WTC11 (cell line): ENCODE measurements at regions not wholly inside any gene's neighbourhood (a gene's known extent, or its start where the extent isn't known, plus 50 kb on each side); places are given as distances from the start of the nearest gene placed in this dataset.

Experiments
- ATAC-seq: fragments of 200-7000 bp; cut with Tn5 transposase; 2 replicates; pipeline ENCODE4 v1.10.0; 2021; ENCODE audit warnings: mild to moderate bottlenecking, moderate library complexity
- CTCF ChIA-PET: fragments of 300-600 bp; sonication (Branson Sonifier 250); formaldehyde crosslinking; loops from one replicate; lab custom pipeline; 2021; ENCODE audit warnings: antibody characterized with exemption; lab: Charles Lee
- POLR2A ChIA-PET: fragments of 350-600 bp; sonication (Branson Sonifier 250); formaldehyde crosslinking; loops from one replicate; lab custom pipeline; 2021; ENCODE audit warnings: antibody characterized with exemption; lab: Charles Lee
- DNase-seq: peaks from one replicate; pipeline ENCODE4 v3.0.0; 2021; ENCODE audit warnings: low spot score
- H3K27ac Mint-ChIP-seq: 2 replicates; pipeline ENCODE4 v1.8.0; 2021; ENCODE audit warnings: mixed read lengths
- H3K27me3 Mint-ChIP-seq: 2 replicates; pipeline ENCODE4 v1.8.0; 2021; ENCODE audit warnings: low read depth, mild to moderate bottlenecking, moderate library complexity, mixed read lengths
- H3K36me3 Mint-ChIP-seq: 2 replicates; pipeline ENCODE4 v1.8.0; 2021; ENCODE audit warnings: mixed read lengths
- H3K4me1 Mint-ChIP-seq: 2 replicates; pipeline ENCODE4 v1.8.0; 2022; ENCODE audit warnings: mixed read lengths
- H3K4me3 Mint-ChIP-seq: 2 replicates; pipeline ENCODE4 v1.8.0; 2021; ENCODE audit warnings: mild to moderate bottlenecking, moderate library complexity, mixed read lengths
- H3K9me3 Mint-ChIP-seq: 2 replicates; pipeline ENCODE4 v1.8.0; 2021; ENCODE audit warnings: mixed read lengths
- CREM ChIP-seq: sonication (generic); formaldehyde crosslinking; IDR thresholded peaks from 2 replicates; pipeline ENCODE4 v1.8.1; 2022; ENCODE audit warnings: mild to moderate bottlenecking, missing genetic modification reagents, moderate library complexity
- FOXJ3 ChIP-seq: sonication (generic); formaldehyde crosslinking; IDR thresholded peaks from 2 replicates; pipeline ENCODE4 v1.9.0; 2021; ENCODE audit warnings: missing genetic modification reagents, mild to moderate bottlenecking, borderline replicate concordance
- HMGA2 ChIP-seq: fragments of 250-450 bp; sonication (Bioruptor Pico); IDR thresholded peaks from 2 replicates; pipeline ENCODE4 v1.4.0; 2021; ENCODE audit warnings: mild to moderate bottlenecking, moderate library complexity
- KAT7 ChIP-seq: sonication (generic); formaldehyde crosslinking; IDR thresholded peaks from 2 replicates; pipeline ENCODE4 v1.8.1; 2023; ENCODE audit warnings: missing genetic modification reagents, mild to moderate bottlenecking, borderline replicate concordance
- MYBL2 ChIP-seq: sonication (generic); formaldehyde crosslinking; IDR thresholded peaks from 2 replicates; pipeline ENCODE4 v1.8.1; 2023; ENCODE audit warnings: mild to moderate bottlenecking, moderate library complexity, missing genetic modification reagents
- NR2C2 ChIP-seq: sonication (generic); formaldehyde crosslinking; IDR thresholded peaks from 2 replicates; pipeline ENCODE4 v1.8.0; 2022; ENCODE audit warnings: mild to moderate bottlenecking, missing genetic modification reagents
- RELA ChIP-seq: sonication (generic); formaldehyde crosslinking; IDR thresholded peaks from 2 replicates; pipeline ENCODE4 v1.8.1; 2022; ENCODE audit warnings: missing genetic modification reagents, mild to moderate bottlenecking, borderline replicate concordance
- SOX15 ChIP-seq: fragments of 250-450 bp; sonication (Bioruptor Pico); IDR thresholded peaks from 2 replicates; pipeline ENCODE4 v1.9.0; 2021; ENCODE audit warnings: mild to moderate bottlenecking
- TCF7 ChIP-seq: sonication (generic); formaldehyde crosslinking; IDR thresholded peaks from 2 replicates; pipeline ENCODE4 v1.8.0; 2022; ENCODE audit warnings: mild to moderate bottlenecking, low read depth, missing genetic modification reagents, moderate library complexity
- TEAD4 ChIP-seq: sonication (generic); formaldehyde crosslinking; IDR thresholded peaks from 2 replicates; pipeline ENCODE4 v1.8.0; 2022; ENCODE audit warnings: mild to moderate bottlenecking, missing genetic modification reagents
- ZBTB21 ChIP-seq: sonication (generic); formaldehyde crosslinking; IDR thresholded peaks from 2 replicates; pipeline ENCODE4 v1.8.1; 2023; ENCODE audit warnings: mild to moderate bottlenecking, missing genetic modification reagents, borderline replicate concordance
- ZNF121 ChIP-seq: sonication (generic); formaldehyde crosslinking; IDR thresholded peaks from 2 replicates; pipeline ENCODE4 v1.8.0; 2023; ENCODE audit warnings: missing genetic modification reagents
- ZNF416 ChIP-seq: fragments of 250-450 bp; sonication (Bioruptor Pico); IDR thresholded peaks from 2 replicates; pipeline ENCODE4 v1.9.0; 2021; ENCODE audit warnings: mild to moderate bottlenecking, inconsistent platforms
- ZNF671 ChIP-seq: fragments of 250-450 bp; sonication (Bioruptor Pico); IDR thresholded peaks from 2 replicates; pipeline ENCODE4 v1.8.0; 2021; ENCODE audit warnings: mild to moderate bottlenecking
- TF ChIP-seq, protein P1 (sequence below): sonication (generic); formaldehyde crosslinking; IDR thresholded peaks from 2 replicates; pipeline ENCODE4 v1.8.1; 2022; ENCODE audit warnings: missing genetic modification reagents, borderline replicate concordance
- TF ChIP-seq, protein P2 (sequence below): fragments of 250-450 bp; sonication (Bioruptor Pico); IDR thresholded peaks from 2 replicates; pipeline ENCODE4 v1.9.0; 2021; ENCODE audit warnings: mild to moderate bottlenecking
- TF ChIP-seq, protein P3 (sequence below): sonication (generic); formaldehyde crosslinking; IDR thresholded peaks from 2 replicates; pipeline ENCODE4 v1.8.1; 2023; ENCODE audit warnings: mild to moderate bottlenecking, missing genetic modification reagents, moderate library complexity
- TF ChIP-seq, protein P4 (sequence below): fragments of 250-450 bp; sonication (Bioruptor Pico); IDR thresholded peaks from 2 replicates; pipeline ENCODE4 v2.1.2; 2022; ENCODE audit warnings: mild to moderate bottlenecking, moderate library complexity
- TF ChIP-seq, protein P5 (sequence below): fragments of 250-450 bp; sonication (Bioruptor Pico); IDR thresholded peaks from 2 replicates; pipeline ENCODE4 v1.8.0; 2021; ENCODE audit warnings: mild to moderate bottlenecking
- TF ChIP-seq, protein P6 (sequence below): sonication (generic); formaldehyde crosslinking; IDR thresholded peaks from 2 replicates; pipeline ENCODE4 v1.8.1; 2023; ENCODE audit warnings: mild to moderate bottlenecking, missing genetic modification reagents, moderate library complexity

DNA sequence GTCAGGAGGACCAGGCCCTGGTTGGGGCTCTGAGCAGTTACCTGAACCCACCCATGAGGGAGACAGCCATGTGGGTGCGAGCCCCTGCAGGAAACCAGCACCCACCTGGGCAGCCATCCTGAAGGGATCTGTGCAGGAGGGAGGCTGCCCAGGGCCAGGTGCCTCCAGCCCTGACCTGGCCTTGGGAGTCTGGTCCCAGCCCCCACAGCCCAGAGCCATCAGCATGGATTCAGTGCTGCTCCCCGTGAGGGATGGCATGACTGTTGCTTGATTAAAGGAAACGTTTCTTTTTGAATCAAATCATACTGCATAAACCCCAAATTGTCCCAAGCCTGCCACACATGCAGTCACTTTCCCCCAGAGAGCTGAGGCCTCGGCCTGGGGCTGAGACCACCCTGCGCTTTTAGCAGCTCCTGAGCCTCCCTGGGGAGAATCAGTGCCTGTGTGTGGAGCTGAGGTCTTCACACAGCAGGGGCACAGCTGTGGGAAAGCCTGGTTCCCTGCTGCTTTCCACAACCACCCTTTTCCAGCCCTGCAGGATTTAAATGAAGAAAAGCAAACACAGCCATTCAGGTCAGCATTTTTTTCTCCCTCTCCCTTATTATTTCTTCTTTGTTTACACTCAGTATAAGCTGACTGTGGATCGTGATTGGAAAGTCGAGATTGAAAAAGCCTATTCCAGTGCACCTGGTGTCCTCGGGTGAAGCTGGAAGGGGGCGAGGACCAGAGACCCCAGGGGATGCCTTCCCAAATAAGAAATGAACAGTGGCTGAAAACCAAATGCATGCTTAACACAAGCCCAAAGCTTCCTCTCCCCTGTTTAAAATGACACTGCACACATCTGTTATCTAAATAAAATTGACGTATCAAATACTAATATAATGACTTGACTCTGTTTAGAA lies 283.9 kb downstream of the SMOC2 start:
- TF ChIP-seq HMGA2 (CRISPR knock-in tag) (no peak), ZNF416 (CRISPR knock-in tag) (no peak), MYBL2 (CRISPR knock-in tag) (no peak), RELA (CRISPR knock-in tag) (no peak), CREM (CRISPR knock-in tag) (no peak), ZBTB21 (CRISPR knock-in tag) (no peak), NR2C2 (CRISPR knock-in tag) (no peak), SOX15 (no peak)
- TF ChIP-seq, protein P1, sequence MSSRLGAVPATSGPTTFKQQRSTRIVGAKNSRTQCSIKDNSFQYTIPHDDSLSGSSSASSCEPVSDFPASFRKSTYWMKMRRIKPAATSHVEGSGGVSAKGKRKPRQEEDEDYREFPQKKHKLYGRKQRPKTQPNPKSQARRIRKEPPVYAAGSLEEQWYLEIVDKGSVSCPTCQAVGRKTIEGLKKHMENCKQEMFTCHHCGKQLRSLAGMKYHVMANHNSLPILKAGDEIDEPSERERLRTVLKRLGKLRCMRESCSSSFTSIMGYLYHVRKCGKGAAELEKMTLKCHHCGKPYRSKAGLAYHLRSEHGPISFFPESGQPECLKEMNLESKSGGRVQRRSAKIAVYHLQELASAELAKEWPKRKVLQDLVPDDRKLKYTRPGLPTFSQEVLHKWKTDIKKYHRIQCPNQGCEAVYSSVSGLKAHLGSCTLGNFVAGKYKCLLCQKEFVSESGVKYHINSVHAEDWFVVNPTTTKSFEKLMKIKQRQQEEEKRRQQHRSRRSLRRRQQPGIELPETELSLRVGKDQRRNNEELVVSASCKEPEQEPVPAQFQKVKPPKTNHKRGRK (CRISPR knock-in tag), result no peak
- TF ChIP-seq, protein P2, sequence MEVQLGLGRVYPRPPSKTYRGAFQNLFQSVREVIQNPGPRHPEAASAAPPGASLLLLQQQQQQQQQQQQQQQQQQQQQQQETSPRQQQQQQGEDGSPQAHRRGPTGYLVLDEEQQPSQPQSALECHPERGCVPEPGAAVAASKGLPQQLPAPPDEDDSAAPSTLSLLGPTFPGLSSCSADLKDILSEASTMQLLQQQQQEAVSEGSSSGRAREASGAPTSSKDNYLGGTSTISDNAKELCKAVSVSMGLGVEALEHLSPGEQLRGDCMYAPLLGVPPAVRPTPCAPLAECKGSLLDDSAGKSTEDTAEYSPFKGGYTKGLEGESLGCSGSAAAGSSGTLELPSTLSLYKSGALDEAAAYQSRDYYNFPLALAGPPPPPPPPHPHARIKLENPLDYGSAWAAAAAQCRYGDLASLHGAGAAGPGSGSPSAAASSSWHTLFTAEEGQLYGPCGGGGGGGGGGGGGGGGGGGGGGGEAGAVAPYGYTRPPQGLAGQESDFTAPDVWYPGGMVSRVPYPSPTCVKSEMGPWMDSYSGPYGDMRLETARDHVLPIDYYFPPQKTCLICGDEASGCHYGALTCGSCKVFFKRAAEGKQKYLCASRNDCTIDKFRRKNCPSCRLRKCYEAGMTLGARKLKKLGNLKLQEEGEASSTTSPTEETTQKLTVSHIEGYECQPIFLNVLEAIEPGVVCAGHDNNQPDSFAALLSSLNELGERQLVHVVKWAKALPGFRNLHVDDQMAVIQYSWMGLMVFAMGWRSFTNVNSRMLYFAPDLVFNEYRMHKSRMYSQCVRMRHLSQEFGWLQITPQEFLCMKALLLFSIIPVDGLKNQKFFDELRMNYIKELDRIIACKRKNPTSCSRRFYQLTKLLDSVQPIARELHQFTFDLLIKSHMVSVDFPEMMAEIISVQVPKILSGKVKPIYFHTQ (CRISPR knock-in tag), result no peak
- TF ChIP-seq, protein P3, sequence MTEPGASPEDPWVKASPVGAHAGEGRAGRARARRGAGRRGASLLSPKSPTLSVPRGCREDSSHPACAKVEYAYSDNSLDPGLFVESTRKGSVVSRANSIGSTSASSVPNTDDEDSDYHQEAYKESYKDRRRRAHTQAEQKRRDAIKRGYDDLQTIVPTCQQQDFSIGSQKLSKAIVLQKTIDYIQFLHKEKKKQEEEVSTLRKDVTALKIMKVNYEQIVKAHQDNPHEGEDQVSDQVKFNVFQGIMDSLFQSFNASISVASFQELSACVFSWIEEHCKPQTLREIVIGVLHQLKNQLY (CRISPR knock-in tag), result no peak
- TF ChIP-seq, protein P4, sequence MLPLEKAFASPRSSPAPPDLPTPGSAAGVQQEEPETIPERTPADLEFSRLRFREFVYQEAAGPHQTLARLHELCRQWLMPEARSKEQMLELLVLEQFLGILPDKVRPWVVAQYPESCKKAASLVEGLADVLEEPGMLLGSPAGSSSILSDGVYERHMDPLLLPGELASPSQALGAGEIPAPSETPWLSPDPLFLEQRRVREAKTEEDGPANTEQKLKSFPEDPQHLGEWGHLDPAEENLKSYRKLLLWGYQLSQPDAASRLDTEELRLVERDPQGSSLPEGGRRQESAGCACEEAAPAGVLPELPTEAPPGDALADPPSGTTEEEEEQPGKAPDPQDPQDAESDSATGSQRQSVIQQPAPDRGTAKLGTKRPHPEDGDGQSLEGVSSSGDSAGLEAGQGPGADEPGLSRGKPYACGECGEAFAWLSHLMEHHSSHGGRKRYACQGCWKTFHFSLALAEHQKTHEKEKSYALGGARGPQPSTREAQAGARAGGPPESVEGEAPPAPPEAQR (CRISPR knock-in tag), result no peak
- TF ChIP-seq, all 79 proteins: peak for 0
- no peak for ATAC-seq
- no peak overlapping the region for H3K4me3 Mint-ChIP-seq
- peaks cover 48% of the 10 kb centered on the region for H3K36me3 Mint-ChIP-seq
- no peak for DNase-seq
- no peak overlapping the region for H3K27ac Mint-ChIP-seq
- peaks cover 55% of the 10 kb centered on the region for H3K9me3 Mint-ChIP-seq
- no peaks in the 10 kb centered on the region for H3K4me1 Mint-ChIP-seq
- POLR2A ChIA-PET, result no interaction called here
- H3K27me3 Mint-ChIP-seq, result peaks cover 12% of the 10 kb centered on the region
- CTCF ChIA-PET, result no interaction called here

DNA sequence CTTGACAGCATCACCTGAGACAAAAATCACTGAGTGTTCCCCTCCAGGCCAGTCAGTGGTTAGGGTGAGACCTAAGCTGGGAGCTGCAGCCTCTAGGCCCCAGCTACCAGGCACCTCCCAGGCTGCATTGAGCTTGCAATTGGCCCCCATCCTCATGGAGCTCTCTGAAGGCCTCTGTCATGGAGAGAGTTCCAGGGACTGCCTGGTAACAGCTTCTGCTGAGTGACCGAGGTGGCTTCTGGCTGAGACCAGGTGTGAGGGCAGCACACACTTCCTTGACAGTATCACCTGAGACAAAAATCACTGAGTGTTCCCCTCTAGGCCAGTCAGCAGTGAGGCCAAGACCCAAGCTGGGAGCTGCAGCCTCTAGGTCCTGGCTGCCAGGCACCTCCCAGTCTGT lies 283.0 kb downstream of the SMOC2 start:
- CTCF ChIA-PET, result interaction anchor here (1.3 kb wide), 1 partner anchor 10 kb away, joined by 3 read pairs; no protein-coding TSS in a partner anchor
- peaks cover 12% of the 10 kb centered on the region for H3K27me3 Mint-ChIP-seq
- no peak for ATAC-seq
- TF ChIP-seq KAT7, result no peak
- no peak for TF ChIP-seq ZNF121 (CRISPR knock-in tag)
- TF ChIP-seq TEAD4 (CRISPR knock-in tag), result no peak
- TF ChIP-seq, protein P5, sequence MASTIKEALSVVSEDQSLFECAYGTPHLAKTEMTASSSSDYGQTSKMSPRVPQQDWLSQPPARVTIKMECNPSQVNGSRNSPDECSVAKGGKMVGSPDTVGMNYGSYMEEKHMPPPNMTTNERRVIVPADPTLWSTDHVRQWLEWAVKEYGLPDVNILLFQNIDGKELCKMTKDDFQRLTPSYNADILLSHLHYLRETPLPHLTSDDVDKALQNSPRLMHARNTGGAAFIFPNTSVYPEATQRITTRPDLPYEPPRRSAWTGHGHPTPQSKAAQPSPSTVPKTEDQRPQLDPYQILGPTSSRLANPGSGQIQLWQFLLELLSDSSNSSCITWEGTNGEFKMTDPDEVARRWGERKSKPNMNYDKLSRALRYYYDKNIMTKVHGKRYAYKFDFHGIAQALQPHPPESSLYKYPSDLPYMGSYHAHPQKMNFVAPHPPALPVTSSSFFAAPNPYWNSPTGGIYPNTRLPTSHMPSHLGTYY (CRISPR knock-in tag), result no peak
- TF ChIP-seq, protein P6, sequence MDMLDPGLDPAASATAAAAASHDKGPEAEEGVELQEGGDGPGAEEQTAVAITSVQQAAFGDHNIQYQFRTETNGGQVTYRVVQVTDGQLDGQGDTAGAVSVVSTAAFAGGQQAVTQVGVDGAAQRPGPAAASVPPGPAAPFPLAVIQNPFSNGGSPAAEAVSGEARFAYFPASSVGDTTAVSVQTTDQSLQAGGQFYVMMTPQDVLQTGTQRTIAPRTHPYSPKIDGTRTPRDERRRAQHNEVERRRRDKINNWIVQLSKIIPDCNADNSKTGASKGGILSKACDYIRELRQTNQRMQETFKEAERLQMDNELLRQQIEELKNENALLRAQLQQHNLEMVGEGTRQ, result no peak
- no peak for TF ChIP-seq ZNF671 (CRISPR knock-in tag)
- TF ChIP-seq, protein P4 (CRISPR knock-in tag), result no peak
- no peak for TF ChIP-seq SOX15
- TF ChIP-seq FOXJ3, result no peak
- TF ChIP-seq TCF7, result no peak

More for the DNA sequence above, 283.0 kb downstream of the SMOC2 start:
- H3K27ac Mint-ChIP-seq, result no peak overlapping the region
- no peaks in the 10 kb centered on the region for H3K4me1 Mint-ChIP-seq
- H3K9me3 Mint-ChIP-seq, result peaks cover 60% of the 10 kb centered on the region
- POLR2A ChIA-PET, result no interaction called here
- peaks cover 48% of the 10 kb centered on the region for H3K36me3 Mint-ChIP-seq
- no peak overlapping the region for H3K4me3 Mint-ChIP-seq
- DNase-seq, result no peak
